Left cardiac atrium (tissue), 4 donors: ENCODE measurements at regions not wholly inside any gene's neighbourhood (a gene's known extent, or its start where the extent isn't known, plus 50 kb on each side); places are given as distances from the start of the nearest gene placed in this dataset.

ENCODE experiments used
- ATAC-seq, 2 donors: fragments of 200-7000 bp; cut with Tn5 transposase; one replicate each; pipeline ENCODE4 v1.9.1; 2020; ENCODE audit warnings: mild to moderate bottlenecking in 2 of 2, moderate library complexity in 2 of 2
- DNase-seq: peaks from one replicate; pipeline ENCODE4 v3.0.0-alpha.2; 2020
- intact Hi-C, 2 donors: fragments of 100-400 bp; cut with DNase I; formaldehyde crosslinking; loops; one replicate each; pipeline versions ENCODE4 v1.14.1 to v1.15.1; 2022 to 2023
- donor health status: DM: no; HTN: yes; CAD: no.
- donor health status: DM: no; HTN: yes; CAD: no; lungs with severe emphysema.
- donor health status: DM: yes; HTN: yes; CAD: no.
- donor health status: Dilated cardiomyopathy.

DNA sequence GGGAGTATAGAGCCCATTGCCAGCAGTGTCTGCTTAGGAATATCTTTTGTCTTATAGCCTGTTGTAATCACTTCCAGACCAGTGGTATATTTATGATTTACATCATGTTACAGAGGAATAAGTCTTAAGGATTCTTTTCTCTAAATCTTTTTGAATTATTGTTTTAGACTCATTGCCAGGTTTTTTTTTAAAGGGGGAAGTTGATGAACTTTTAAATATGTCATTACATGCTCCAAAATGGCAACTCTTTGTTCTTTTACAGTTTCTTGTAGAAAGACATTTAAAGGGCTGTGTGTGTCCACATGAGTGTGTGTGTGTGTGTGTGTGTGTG, 59.4 kb upstream of the NFIB start:
- ATAC-seq, result no peak
- intact Hi-C loops, result no loop called here
- no peak for DNase-seq

DNA sequence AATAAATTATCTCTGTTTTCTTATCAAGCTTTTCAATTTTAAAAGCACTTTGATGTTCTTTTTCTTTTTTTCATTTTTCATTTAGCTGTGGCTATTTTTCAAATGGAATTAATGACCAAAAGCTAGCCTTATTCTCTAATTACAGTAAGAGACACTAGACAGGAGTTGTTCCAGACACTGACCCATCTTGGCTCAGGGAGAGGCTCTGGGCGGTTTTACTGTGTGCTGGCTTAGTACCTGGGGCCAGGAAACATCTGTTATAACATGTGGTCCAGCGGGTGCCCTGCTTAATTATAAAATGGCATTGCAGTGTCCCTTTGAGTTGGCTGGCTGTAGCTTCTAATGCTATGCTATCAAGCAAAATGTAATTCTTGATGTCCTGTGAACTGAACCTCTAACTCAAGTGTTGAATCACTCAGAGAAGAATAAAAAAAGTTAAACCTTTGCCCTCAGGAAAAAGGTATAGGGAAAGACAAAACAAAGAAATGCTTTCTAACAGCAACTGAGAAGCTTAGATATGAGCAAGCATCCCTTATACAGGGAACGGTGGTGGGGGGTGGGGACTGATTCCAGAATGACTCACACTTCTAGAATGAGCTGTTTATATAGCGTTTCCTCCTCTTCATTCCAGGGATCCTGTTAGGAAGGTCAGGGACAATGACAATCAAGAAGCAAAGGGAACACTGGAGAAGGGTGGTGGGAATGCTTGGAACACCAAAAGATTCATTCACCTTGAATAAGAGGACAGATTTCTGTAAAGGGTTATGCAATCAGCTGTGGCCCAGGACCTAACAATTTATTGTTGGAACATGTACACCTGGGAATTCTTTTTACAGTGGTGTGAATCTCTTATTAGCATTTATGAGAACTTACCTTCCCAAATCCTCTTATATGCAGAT, 58.7 kb upstream of the NFIB start:
- ATAC-seq, result peak; percentile 85 to 97
- peak; percentile 69 for DNase-seq
- intact Hi-C loops, result no loop called here

DNA sequence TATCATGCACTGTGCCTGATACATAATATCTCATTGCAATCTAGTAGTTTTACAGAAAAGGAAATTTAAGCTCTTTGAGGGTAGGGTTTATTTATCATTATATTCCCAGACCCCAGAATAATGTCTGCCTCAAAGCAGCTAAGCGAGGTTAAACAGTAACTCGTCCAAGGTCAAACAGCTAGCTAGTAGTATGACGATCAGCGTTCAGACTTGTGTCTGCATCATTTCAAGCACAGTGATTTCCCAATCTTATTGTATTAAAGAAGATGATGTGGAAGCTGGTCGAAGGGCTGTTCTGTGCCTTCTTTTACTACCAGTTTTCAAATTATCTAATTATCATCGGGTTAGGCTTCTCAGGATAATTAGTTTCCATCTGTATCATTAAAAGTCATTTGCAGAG, 55.1 kb upstream of the NFIB start:
- ATAC-seq (no peak), DNase-seq (no peak)
- intact Hi-C loops, result no loop called here

DNA sequence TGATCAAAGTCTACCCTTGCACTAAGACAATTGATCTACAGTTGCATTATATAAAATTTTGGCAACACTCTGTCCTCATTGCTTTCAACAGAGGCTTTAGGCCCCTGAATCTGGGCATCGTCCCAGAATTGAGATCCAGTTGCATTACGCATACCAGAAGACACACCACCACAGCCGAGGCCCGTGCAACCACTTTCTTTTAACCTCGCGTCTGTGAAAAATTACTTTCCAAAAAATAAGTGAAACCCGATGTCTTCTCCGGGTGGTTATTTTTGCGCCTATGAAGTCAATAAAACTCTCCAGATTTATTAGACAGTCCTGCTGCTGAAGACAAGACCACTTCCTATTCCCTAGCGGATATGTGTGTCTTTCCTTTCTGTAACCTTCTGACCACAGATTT, 52.1 kb upstream of the NFIB start:
- DNase-seq (peak; percentile 56), ATAC-seq (peak; percentile 80 to 84)
- intact Hi-C loops, result no loop called here

DNA sequence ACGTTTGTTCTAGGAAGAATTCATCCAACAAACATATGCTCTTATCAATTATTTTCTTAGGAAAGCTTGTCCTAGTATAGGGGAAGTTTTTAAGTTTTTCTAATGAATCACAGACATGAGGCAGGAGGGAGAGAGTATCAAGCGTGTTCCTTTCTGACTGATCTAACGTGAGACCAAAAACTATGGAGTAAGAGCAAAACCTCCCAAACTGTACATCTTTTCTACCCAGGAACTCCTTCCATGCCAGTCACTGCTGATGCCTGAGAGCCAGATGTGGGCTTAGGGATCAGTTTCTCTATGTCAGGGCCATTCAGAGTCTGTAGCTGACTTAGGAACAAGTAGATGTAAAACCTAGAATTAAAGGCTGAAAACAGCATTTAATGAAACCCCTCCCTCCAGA, 51.7 kb upstream of the NFIB start:
- ATAC-seq, result peak; percentile 13 to 66
- DNase-seq, result no peak
- intact Hi-C loops, result no loop called here
